Heart left ventricle (tissue), 13 donors: ENCODE measurements at regions not wholly inside any gene's neighbourhood (a gene's known extent, or its start where the extent isn't known, plus 50 kb on each side); places are given as distances from the start of the nearest gene placed in this dataset.

Experiments used
- POLR2A ChIP-seq, 2 donors: fragments of 450-650 bp; IDR thresholded peaks; one replicate each; pipeline ENCODE4 v1.6.1; 2017; ENCODE audit warnings: antibody characterized with exemption in 2 of 2, mild to moderate bottlenecking in 2 of 2, moderate library complexity in 2 of 2
- TF ChIP-seq, protein P1 (sequence below), 12 donors: fragments of 200-600 bp; sonication (generic) in 4 of 12; IDR thresholded peaks; one replicate each; pipeline versions ENCODE4 v1.5.0 to v1.8.0; 2018 to 2022; ENCODE audit warnings: antibody characterized with exemption in 12 of 12, mild to moderate bottlenecking in 5 of 12
- donor health status: ischemic (EF 13 %, LVEDD 7.1; RV severe dilation, severe dysfunction).
- donor health status: DM: no; HTN: yes; CAD: no.
- donor health status: DM: no; HTN: no; CAD: no.
- donor health status: ischemic (EF 25% LVEDD 6.9; RV normal size, moderate dysfunction).
- donor health status: ischemic (EF 25% LVEDD 5.7; RV mildly dilated, moderate dysfunction).
- donor health status: ischemic (EF 35%, LVEDD 5.7; RV mildly dilated, moderate dysfunction).
- donor health status: nonischemic (EF 11% LVEDD 7.7; RV severe dilation, severe dysfunction).
- donor health status: DM: yes; HTN: yes; CAD: no.
- donor health status: PGD.
- donor health status: ischemic (EF 29% LVEDD 5.4; RV normal size, mild dysfunction).
- donor health status: nonischemic (EF 23%, LVEDD 6.1; RV moderate dilation, normal function).

DNA sequence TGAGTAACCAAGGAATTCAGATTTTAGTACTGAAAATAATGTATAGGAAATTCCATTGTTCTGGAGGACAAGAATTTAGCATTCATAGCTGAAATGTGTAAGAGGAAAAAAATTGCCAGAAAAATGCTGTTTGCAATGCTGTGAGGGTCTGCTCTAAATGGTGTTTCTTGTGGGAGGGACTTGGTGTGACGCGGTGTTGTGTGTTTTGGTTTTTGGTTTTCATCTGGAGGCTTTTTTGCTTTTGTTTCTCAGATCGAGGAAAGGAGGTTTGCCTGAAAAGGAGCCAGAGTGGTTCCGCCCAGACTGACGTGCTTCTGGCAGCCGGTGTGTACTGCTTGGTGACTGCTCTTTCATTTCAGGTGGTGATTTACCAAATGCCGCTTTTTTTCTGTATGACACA, 211.8 kb upstream of the HMGA2 start:
- TF ChIP-seq, protein P1, sequence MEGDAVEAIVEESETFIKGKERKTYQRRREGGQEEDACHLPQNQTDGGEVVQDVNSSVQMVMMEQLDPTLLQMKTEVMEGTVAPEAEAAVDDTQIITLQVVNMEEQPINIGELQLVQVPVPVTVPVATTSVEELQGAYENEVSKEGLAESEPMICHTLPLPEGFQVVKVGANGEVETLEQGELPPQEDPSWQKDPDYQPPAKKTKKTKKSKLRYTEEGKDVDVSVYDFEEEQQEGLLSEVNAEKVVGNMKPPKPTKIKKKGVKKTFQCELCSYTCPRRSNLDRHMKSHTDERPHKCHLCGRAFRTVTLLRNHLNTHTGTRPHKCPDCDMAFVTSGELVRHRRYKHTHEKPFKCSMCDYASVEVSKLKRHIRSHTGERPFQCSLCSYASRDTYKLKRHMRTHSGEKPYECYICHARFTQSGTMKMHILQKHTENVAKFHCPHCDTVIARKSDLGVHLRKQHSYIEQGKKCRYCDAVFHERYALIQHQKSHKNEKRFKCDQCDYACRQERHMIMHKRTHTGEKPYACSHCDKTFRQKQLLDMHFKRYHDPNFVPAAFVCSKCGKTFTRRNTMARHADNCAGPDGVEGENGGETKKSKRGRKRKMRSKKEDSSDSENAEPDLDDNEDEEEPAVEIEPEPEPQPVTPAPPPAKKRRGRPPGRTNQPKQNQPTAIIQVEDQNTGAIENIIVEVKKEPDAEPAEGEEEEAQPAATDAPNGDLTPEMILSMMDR (IDR thresholded peaks at IDR 0.05), result no peak
- TF ChIP-seq POLR2A (IDR thresholded peaks at IDR 0.05), result no peak
